Naive thymus-derived CD8-positive, alpha-beta T cell (primary cell): ENCODE measurements at regions not wholly inside any gene's neighbourhood (a gene's known extent, or its start where the extent isn't known, plus 50 kb on each side); places are given as distances from the start of the nearest gene placed in this dataset. TPM values are rescaled to one million over a fixed set of nuclear protein-coding genes. Genes with fewer than 3 reads are reported as not detected.

ENCODE experiments used
- microRNA-seq: library from miRNA; unstranded; fragments of <30 nt; microRNA quantifications from one replicate; pipeline ENCODE4 v1.2.0, GENCODE V29; 2022; ENCODE audit warnings: borderline microRNAs expressed

Small RNA genes lying in the stretch of these regions (microRNA-seq; reads per million reads assigned to microRNA genes)
- not detected for gene MIR3668
- not detected for gene MIR4465
